GM18868 (cell line): ENCODE measurements at regions not wholly inside any gene's neighbourhood (a gene's known extent, or its start where the extent isn't known, plus 50 kb on each side); places are given as distances from the start of the nearest gene placed in this dataset.
"Not testable (repeated sequence)": the region's sequence is repeated elsewhere in the genome, so short reads cannot be mapped to it uniquely, and the experiment has no call there.

Experiments
- ATAC-seq: cut with Tn5 transposase; IDR thresholded peaks from one replicate; pipeline ENCODE4 v1.9.1; 2021; ENCODE audit warnings: mild to moderate bottlenecking, moderate library complexity; ENCODE audit not compliant: unreplicated experiment

- ATAC-seq, result no peak
These were observed 148.6 kb upstream of the ZFP64 start for GRCh38 chr20:52340036-52340634.

DNA sequence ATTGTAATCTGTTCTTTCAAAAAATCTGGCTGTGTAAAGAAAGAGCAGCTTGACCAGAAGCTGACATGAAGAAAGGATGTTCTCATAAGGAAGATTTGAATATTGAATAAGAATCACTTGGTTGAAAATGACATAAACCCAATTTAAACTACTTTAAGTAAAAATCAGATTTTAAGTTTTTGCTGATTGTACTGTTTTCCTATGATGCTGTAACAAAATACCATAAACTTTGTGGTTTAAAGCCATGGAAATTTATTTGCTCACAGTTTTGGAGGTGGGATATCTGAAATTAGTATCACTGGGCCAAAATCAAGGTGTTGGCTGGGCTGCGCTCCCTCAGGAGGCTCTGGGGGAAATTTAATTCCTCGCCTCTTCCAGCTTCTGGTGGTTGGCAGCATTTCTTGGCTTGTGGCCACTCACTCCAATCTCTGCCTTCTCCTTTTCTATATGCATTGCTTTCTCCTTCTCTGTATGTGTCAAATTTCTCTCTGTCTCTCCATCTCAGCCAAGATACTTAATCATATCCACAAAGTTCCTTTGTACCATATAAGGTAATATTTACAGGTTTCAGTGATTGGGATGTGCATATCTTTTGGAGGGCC, 141.2 kb upstream of the ZFP64 start:
- no peak for ATAC-seq

DNA sequence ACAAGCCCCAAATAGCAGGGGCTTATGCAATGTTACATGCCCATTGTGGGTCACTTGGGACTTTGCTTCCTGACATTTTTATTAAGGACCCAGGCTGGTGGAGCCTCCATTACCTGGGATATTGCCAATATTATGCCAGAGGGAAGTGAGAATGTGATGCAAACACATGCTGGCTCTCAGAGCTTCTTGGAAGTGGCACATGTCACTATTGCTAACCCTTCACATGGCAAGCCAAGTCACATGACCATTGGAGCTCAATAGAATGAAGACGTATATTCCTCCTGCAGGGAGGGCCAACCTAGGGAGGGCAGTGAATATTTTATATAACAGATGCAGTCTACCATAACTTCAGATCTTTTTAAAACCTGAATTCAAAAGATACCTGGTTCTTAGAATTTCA, 140.7 kb upstream of the ZFP64 start:
- no peak for ATAC-seq

- no peak for ATAC-seq
These were observed 140.1 kb upstream of the ZFP64 start for GRCh38 chr20:52331655-52332054.

- ATAC-seq, result no peak
These were observed 129.8 kb upstream of the ZFP64 start for GRCh38 chr20:52321396-52321795.

GRCh38 chr20:52318651-52319050, 127.1 kb upstream of the ZFP64 start:
- no peak for ATAC-seq

DNA sequence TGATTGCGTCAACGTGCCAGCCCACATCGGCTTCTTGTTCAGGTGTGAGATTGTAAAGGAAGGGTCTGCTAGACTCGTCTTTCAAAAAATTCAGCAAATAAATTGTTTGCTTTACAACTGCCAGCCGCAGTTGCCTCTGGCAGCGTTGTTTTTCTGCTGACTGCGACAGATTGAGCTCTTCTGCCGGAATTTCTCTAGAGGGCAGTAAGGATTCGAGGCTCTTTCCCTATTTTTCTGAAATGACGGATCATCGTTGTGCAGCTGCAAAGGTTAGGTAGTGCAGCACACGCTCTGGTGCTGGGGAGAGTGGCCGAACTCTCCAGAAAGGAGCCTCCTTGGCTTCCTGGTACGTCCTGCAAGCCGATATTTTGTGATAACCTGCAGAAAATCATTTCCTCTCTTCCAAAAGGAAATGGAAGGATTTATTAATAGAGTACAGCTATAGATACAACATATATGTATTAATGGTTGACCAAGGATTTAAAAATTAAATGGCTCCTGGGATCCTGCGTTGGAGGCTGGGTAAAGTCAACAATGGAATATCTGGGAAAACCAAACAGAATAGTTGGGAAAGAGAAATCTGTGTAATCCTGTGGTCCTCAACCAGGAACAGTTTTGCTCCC, 121.9 kb upstream of the ZFP64 start:
- ATAC-seq, result no peak

GRCh38 chr20:52312132-52312729, 120.7 kb upstream of the ZFP64 start:
- ATAC-seq, result no peak

GRCh38 chr20:52311209-52311794, 119.7 kb upstream of the ZFP64 start:
- ATAC-seq, result no peak

DNA sequence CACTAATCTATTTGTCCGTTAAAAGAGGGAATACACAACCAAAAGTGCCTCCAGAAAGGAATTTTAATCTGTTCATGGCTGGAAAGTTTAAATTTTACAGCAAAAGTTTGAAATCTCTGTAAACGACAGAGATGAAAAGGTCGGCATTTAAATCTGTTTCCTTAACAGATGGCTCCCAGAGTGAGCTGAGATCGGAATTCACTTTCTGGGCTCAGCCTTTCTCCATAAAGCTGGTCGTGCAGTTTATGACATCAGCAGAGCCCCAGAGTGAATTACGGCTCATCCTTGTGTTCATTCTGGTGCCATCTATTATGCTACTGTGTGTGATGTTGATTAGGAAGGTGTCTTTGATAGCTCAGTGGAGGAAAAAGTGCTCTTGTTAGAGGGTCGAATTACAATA, 117.6 kb upstream of the ZFP64 start:
- ATAC-seq, result no peak

- ATAC-seq, result no peak
These were observed 114.9 kb upstream of the ZFP64 start for GRCh38 chr20:52306477-52306876.

DNA sequence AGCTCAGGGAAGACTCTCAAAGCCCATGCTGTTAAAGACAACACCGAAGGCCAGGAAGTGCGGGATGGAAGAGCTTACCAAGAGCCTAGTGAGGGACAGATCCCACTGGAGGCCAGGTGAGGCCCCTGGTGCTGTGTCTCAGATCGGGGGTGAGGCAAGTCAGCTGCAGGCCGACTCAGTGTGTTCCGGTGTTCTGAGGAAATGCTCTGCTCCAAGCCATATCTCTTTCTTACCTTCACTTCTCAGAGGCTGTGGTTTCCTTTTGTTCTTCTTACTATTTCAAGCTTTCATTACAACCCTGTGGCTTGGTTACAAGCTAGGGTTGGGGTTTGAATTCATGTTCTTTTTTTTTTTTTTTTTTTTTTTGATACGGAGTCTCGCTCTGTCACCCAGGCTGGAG, 114.3 kb upstream of the ZFP64 start:
- no peak for ATAC-seq

- no peak for ATAC-seq
These were observed 113.6 kb upstream of the ZFP64 start for GRCh38 chr20:52305024-52305645.

DNA sequence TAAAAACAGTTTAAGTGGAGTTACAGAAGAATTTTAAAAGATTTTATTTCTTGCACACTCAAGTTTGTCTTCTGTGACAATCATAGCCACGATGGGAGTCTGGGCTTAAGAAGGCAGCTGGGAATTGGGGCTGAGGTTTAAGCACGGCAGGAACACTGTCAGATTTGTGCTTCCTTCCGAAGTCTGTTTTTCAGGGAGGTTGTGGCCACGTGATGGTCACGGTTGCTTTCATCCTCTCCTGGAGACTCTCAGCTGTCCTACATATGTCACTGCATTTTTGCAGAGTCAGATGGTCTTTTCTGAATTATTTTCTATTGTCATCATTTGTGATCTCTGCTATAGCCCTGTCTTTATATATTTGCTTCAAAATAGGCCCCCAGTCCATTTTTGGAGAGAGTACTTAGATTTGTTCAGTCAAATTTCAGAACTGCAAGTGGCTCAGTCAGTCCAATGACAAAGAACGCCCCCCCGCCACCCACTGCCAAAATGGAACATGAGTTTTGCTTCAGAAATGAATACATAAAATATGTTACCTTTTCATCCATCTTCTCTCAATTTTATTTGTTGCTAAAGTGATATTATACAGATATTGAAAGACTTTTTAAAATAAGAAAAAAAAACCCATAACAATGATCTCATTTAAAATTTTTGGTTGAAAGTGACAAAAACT, 111.8 kb upstream of the ZFP64 start:
- no peak for ATAC-seq

DNA sequence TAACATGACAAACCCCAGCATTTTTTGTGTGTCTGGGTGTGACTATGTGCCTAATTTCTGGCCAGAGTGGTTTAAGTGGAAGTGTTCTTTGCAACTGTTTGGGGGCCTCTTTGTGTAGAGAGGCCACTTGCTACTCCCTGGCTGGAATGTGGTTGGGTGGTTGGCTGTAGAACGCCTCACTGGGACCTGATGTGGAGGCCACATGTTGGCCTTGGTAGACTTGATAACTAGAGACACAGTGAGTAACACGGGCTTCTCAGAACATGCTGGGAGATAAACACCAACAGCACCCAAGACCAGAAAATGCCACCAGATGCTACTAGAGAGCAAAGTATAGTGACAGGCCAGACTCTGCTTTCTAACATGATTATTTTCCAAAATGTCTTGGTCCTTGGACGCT, 111.2 kb upstream of the ZFP64 start:
- ATAC-seq, result no peak

GRCh38 chr20:52302051-52302450, 110.5 kb upstream of the ZFP64 start:
- not testable (repeated sequence) for ATAC-seq

GRCh38 chr20:52295556-52295955, 104.0 kb upstream of the ZFP64 start:
- no peak for ATAC-seq

DNA sequence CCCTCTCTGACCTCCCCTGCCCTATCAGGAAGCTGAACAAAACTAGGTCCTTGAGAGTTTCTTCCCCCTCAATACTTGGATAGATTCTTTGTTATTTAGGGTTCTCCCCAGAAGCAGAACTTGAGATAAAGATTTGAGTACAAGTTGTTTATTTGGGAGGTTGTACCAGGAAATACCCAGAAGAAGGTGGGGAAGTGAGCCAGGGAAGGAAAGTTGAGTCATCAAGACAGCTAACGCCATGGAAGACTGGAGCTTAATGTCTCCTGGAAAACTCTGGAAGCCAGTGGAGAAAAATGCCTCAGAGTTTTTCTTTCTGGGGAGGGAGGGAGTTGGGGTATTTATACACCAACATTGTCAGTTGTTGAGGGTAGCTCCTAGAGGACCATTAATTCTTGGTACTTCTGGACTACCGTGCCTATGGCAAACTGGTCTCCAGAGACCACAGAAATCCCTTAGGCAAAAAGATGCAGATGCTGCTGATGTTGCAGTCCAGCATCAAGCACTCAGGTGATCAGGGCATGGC, 102.6 kb upstream of the ZFP64 start:
- no peak for ATAC-seq

DNA sequence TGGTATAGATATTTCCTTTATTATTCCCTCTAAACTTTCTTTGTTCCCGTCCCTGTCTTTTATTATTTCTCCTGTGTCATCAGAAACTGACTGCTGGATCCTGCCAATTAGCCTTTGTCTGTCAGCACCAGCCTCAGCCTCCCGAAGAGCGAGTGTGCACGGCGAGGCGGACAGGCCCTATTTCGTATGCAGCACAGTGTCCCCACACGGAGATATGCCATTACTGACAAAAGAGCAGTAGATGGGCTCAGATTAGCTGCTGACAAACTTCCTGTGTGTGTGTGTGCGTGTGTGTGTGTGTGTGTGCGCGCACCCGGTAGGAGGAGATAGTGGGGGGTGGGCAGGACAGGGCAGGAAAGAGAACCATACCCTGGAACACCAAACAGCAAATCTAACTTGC, 99.5 kb upstream of the ZFP64 start:
- no peak for ATAC-seq

DNA sequence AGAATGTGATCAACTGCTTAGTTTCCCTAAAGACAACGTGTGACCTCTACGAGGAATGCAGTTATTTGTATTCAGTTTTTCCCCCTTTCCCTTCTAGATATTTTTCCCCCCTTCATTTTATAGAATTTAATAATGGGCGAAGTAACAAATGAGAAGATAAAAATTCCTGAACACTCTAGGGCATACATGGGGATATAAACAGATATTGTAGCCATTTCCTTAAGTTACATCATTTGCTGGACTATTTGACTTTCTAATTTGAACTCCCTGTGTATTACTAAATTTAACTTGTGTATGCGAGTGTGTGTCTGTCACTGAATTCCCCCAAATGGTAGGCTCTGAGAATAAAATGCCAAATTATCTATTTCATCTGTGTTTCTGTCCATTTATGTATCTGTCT, 99.0 kb upstream of the ZFP64 start:
- ATAC-seq, result no peak
